DMS53 (cell line): ENCODE measurements at regions not wholly inside any gene's neighbourhood (a gene's known extent, or its start where the extent isn't known, plus 50 kb on each side); places are given as distances from the start of the nearest gene placed in this dataset.

ENCODE experiments used
- DNase-seq: peaks from one replicate; lab custom pipeline; 2025; lab: John Stamatoyannopoulos, UW

DNA sequence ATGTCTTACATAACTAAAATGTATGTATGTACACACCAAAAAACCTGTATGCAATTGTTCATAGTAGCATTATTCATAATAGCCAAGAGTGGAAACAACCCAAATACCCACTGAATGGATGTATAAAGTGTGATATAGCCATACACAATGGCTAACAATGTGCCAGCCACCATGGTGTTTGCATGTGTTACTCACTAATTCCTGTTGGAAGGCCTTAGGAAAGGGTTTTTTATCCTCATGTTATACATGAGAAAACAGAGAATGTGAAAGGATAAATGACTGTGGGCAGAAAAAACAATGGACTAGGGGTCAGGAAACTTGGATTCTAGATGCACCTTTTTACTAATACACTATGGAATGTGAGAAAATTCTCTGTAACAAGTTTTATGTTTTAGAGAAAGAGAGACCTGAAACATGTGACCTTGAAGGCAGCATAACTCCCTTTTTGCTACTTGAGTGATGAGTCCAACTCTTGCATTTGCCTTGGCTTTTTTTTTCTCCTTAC lies 55.7 kb downstream of the TIGD2 start:
- no peak for DNase-seq

DNA sequence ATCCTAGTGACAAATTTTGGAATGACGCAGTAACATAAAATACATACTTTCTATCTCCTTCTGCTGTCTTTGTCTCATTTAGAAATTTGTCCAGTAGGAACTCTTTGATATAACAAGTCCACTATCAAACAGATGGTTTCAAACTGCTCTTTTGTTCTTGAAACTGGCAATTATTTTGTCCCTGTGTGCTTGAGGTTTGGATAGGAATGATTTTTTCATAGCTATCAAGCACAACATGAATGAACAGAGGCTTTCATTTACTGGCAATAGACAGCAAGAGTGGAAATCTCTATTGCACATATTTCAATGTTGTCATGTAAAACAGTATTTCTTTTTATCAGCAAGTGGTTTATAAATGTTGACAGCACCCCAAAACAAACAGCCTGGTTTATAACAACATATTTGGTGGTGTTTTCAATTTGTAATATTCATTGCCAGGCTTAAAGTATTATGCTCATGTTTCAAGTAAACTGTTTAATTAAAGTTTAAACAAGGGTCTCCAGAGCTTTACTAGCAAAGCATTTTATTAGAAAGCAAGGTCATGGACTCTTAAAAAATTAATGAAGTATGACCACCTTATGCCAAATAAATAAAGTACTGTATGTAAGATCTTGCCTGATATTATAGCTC lies 60.0 kb downstream of the TIGD2 start:
- DNase-seq: no peak

DNA sequence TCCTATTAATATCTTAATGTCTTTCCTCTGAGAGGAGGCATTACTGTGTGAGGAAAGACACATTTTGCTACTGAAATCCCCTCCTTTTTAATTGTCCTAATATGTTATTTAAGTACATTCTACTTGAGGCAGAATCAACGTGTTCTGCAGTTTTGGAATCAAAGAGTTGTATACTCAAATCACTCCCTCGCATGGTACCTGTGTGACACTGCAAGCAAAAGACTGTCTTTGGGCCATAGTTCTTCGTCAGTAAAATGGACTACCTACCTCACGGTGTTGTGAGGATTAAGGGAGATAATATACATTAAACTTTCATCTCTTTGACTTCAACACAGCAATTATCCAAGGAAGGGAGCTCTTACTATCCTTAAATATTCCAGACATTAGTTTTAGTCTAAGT lies 61.5 kb downstream of the TIGD2 start:
- DNase-seq: no peak

DNA sequence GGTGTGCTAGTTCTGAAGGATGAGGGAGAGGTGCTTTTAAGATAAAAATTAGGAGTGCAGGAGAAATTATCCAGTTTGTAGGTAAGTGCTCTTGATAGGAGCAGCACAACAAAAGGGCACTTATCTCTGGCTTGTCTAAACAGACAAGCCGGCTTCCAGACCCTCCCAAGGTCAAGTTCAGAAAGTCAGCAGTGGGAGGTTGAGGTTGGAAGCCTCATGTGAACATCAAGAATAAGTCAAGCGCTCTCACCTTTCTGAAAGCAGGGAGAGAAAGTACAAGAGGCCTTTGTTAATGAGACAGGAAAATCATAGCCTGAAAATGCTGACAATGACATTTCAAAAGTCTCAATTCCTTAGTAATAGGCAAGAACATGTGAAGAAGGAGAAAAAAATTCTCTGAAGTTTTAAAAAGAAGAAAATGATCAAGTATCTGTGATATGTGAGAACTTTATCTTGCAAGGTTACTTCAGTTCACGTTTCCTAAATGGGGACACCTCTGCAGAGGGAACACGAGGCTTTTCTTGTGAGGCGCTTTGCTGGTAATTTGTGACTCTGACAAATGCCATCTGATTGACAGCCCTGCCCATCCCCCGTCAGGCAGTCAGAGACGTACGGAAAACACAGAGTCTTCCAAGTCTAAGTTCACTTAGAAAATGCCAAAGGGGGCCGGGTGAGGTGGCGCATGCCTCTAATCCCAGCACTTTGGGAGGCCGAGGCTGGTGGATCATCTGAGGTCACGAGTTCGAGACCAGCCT lies 62.2 kb downstream of the TIGD2 start:
- peak; percentile 35 for DNase-seq

DNA sequence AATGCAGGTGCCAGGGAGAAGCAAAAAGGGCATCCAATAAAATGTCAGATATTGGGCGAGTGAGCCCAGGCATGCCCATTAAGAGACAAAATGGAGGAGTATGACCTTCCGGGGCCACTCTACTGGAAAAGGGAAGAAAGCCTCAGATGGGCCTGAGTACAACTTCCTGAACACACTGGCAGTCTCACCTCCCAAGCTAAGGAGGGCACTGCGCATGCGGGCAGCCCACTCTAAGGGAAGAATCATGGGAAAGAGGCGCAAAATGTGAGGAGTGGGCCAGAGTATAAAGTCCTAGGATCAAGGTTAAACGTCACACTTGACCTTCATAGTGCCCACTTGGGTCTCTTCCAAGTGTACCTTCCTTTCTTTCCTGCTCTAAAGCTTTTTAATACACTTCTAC lies 63.5 kb downstream of the TIGD2 start:
- no peak for DNase-seq

DNA sequence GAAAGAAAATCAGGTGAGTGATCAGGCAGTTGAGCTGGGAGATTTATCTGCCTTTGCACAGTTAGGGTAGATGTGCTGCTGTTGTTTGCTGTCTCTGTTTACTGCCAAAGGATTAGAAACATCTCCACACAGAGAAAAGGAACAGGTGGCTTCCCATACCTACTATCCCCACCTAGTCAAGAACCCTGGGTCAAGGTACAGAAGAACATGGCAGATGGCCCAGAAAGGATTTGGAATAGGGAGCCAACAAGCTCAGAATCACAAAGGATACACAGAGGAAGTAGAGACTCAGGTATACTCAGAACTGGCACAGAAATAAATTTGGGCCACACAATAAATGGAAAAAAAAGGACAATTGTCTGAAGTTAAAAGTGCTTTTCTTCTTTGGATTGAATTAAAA lies 64.3 kb downstream of the TIGD2 start:
- peak; percentile 44 for DNase-seq

DNA sequence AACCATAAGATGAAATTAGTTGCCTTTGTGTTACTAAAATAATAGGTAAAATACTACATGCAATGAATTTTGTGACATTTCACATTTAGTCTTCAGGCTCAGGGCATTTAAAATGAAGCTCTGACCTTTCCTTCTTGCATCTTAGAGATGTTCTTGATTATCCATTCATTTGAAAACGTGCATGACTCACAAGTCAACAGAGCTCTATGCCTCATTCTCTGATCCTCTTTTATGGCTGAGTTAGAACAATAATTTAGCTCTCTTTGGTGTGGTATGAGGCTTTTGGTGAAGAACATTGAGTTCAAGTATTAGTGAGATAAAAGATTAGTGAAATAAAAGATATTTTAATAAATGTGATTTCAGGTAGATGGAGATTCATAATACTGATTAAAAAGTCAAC lies 66.5 kb downstream of the TIGD2 start:
- DNase-seq: peak; percentile 29

DNA sequence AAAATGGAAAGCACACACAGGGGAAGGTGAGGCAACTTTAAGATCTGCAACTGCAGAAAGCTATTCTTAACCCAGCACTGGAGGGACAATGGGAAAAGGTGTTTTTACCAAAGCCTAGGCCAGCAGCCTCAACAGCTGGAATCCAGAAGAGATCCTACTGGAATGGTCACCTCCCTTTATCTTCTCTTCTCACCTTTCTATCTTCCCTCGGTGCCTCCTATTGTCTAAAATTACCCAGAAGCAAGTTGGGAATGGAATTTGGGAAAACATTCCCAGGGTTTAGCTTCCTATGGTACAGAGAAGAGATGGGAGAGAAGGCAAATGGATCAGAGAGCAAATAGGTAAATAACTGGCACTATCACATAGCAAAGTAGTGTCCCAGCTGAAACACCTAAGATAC lies 73.1 kb downstream of the TIGD2 start:
- DNase-seq: no peak
